ENCODE measurements at regions not wholly inside any gene's neighbourhood (a gene's known extent, or its start where the extent isn't known, plus 50 kb on each side); places are given as distances from the start of the nearest gene placed in this dataset.

DNA sequence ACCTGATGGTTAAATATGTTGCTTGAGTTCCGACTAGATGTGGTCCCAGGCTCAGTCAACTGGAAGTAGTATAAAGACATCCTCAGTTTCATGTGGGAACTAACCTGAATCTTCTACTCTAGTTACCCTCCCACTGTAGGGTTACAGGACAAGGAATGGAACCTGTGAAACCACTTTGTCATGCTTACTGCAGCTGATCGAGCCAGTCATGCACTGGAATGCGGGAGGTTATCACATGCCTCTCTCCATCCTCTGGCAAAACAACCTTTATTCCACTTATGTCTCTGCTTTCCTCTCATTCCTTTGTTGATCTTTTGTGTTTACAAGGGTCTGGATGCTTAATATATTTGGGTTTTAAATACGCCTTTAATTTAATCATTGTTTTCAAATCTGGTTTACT lies 111.9 kb upstream of the DDHD1 start:
- WGBS (ENCODE audit: insufficient coverage, low coverage, low lambda C conversion rate, missing lambda C conversion rate): 69% methylated on average over 4 of the region's 4 CpGs
- Histone ChIP-seq H3K27me3 (no peaks in the 10 kb centered on the region), H3K4me3 (no peak overlapping the region), H3K4me1 (no peaks in the 10 kb centered on the region), H3K36me3 (no peaks in the 10 kb centered on the region), H3K27ac (no peak overlapping the region), H3K9me3 (no peaks in the 10 kb centered on the region)
- DNase-seq (no peak), ATAC-seq (no peak)
- TF ChIP-seq POLR2A (IDR thresholded peaks at IDR 0.05): no peak
- TF ChIP-seq, protein P1, sequence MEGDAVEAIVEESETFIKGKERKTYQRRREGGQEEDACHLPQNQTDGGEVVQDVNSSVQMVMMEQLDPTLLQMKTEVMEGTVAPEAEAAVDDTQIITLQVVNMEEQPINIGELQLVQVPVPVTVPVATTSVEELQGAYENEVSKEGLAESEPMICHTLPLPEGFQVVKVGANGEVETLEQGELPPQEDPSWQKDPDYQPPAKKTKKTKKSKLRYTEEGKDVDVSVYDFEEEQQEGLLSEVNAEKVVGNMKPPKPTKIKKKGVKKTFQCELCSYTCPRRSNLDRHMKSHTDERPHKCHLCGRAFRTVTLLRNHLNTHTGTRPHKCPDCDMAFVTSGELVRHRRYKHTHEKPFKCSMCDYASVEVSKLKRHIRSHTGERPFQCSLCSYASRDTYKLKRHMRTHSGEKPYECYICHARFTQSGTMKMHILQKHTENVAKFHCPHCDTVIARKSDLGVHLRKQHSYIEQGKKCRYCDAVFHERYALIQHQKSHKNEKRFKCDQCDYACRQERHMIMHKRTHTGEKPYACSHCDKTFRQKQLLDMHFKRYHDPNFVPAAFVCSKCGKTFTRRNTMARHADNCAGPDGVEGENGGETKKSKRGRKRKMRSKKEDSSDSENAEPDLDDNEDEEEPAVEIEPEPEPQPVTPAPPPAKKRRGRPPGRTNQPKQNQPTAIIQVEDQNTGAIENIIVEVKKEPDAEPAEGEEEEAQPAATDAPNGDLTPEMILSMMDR (IDR thresholded peaks at IDR 0.05): no peak
- intact Hi-C loops (cut with DNase I): no loop called here

- Histone ChIP-seq H3K9me3 (no peaks in the 10 kb centered on the region), H3K4me3 (no peak overlapping the region), H3K27ac (no peak overlapping the region), H3K36me3 (no peaks in the 10 kb centered on the region), H3K4me1 (no peaks in the 10 kb centered on the region), H3K27me3 (no peaks in the 10 kb centered on the region)
- TF ChIP-seq, protein P1 (IDR thresholded peaks at IDR 0.05): no peak
- TF ChIP-seq POLR2A (IDR thresholded peaks at IDR 0.05): no peak
- intact Hi-C loops (cut with DNase I): no loop called here
- no peak for ATAC-seq
- 64% methylated on average over 2 of the region's 2 CpGs for WGBS (ENCODE audit: insufficient coverage, low coverage, low lambda C conversion rate, missing lambda C conversion rate)
- DNase-seq: no peak
Measured at GRCh38 chr14:53260928-53261327, 107.8 kb upstream of the DDHD1 start.

DNA sequence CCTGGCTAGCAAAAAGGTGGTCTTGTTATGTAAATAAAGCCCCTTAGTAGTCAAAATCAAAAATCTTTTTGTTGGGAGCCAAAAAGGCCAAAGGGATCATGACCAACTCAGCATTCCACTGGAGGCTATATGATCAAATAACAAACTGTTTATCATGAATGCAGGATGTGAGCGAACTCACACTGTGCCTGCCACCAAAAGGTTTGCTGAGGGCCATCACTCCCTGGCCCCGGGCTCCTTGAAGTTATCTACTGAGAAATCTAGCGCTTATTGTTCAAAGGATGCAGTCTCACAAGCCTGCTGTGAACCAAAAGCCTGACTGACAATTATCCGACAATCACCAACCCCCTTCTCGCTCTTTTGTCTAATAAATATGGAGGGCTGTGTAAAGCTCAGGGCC lies 107.2 kb upstream of the DDHD1 start:
- H3K36me3 ChIP-seq: no peaks in the 10 kb centered on the region
- WGBS (ENCODE audit: insufficient coverage, low coverage, low lambda C conversion rate, missing lambda C conversion rate): 56% methylated on average over 3 of the region's 5 CpGs
- no peak overlapping the region for H3K4me3 ChIP-seq
- no peaks in the 10 kb centered on the region for H3K9me3 ChIP-seq
- intact Hi-C loops (cut with DNase I): no loop called here
- ATAC-seq (no peak), DNase-seq (no peak)
- H3K4me1 ChIP-seq: no peaks in the 10 kb centered on the region
- H3K27ac ChIP-seq: no peak overlapping the region
- no peaks in the 10 kb centered on the region for H3K27me3 ChIP-seq
- TF ChIP-seq, protein P1 (IDR thresholded peaks at IDR 0.05): no peak
- no peak for TF ChIP-seq POLR2A (IDR thresholded peaks at IDR 0.05)

DNA sequence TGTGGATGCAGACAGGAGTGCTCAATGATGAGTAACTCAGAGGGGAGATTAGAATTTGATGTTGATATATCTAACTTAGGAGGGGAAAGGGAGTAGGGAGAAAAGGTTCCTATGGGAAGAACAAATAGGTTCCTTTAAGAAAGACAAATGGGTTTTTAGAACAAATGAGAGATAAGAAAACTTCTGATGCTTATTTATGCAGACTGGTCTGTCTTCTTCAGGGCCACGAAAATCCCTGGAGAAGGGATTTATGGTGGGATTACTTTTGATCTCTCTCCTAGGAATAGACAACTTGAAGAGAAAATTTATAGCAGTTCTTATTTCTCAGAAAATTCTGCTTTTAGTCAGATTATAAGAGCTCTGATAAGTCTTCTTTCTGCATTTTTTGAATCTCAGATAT lies 99.0 kb upstream of the DDHD1 start:
- intact Hi-C loops (cut with DNase I): no loop called here
- no peaks in the 10 kb centered on the region for H3K4me1 ChIP-seq

More for the DNA sequence above, 99.0 kb upstream of the DDHD1 start:
- WGBS (ENCODE audit: insufficient coverage, low coverage, low lambda C conversion rate, missing lambda C conversion rate): 81% methylated on average over 1 of the region's 1 CpG
- no peak for DNase-seq
- Histone ChIP-seq H3K27ac (no peak overlapping the region), H3K27me3 (no peaks in the 10 kb centered on the region), H3K36me3 (no peaks in the 10 kb centered on the region), H3K4me3 (no peak overlapping the region), H3K9me3 (no peaks in the 10 kb centered on the region)
- TF ChIP-seq, protein P1 (IDR thresholded peaks at IDR 0.05): no peak
- TF ChIP-seq POLR2A (IDR thresholded peaks at IDR 0.05): no peak
- ATAC-seq: no peak
